ENCODE measurements at regions not wholly inside any gene's neighbourhood (a gene's known extent, or its start where the extent isn't known, plus 50 kb on each side); places are given as distances from the start of the nearest gene placed in this dataset.

DNA sequence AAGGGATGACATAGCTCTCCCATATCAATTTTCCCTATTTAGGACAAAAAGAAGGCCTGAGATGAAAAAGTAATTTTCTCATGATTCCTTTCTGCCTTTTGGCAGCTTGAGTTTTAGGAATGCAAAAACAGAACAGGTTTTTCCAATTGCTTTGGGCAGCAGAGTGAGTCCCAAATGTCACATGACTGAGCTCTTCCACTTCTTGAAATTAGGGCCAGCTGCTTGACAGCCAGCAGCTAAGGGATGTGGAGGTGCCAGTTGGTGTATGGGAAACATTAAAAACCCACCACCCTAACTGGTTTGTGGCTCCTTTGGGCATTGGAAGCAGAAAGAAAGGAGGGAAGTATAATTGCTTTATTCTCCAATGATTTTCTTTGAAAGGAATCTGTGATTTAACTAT, 133.8 kb upstream of the FAM20A start:
- Histone ChIP-seq H3K27ac (ENCODE audit: low read length) (no peak overlapping the region), H3K36me3 (ENCODE audit: control insufficient read depth in 1 of 2, insufficient read depth in 2 of 2, low read length in 2 of 2) (no peaks in the 10 kb centered on the region), H3K9me3 (ENCODE audit: control insufficient read depth in 1 of 2, low read length in 2 of 2) (no peaks in the 10 kb centered on the region), H3K27me3 (ENCODE audit: low read depth, low read length) (no peaks in the 10 kb centered on the region), H3K4me1 (ENCODE audit: control insufficient read depth in 1 of 2, insufficient read depth in 2 of 2, low read length in 2 of 2) (peaks cover 0 to 8% of the 10 kb centered on the region in 2 donors), H3K4me3 (ENCODE audit: low read depth in 1 of 2, low read length in 2 of 2) (no peak overlapping the region)

GRCh38 chr17:68734187-68734900, 133.2 kb upstream of the FAM20A start:
- Histone ChIP-seq H3K4me3 (ENCODE audit: low read depth in 1 of 2, low read length in 2 of 2) (no peak overlapping the region), H3K9me3 (ENCODE audit: control insufficient read depth in 1 of 2, low read length in 2 of 2) (no peaks in the 10 kb centered on the region), H3K27ac (ENCODE audit: low read length) (no peak overlapping the region), H3K27me3 (ENCODE audit: low read depth, low read length) (no peaks in the 10 kb centered on the region), H3K36me3 (ENCODE audit: control insufficient read depth in 1 of 2, insufficient read depth in 2 of 2, low read length in 2 of 2) (no peaks in the 10 kb centered on the region), H3K4me1 (ENCODE audit: control insufficient read depth in 1 of 2, insufficient read depth in 2 of 2, low read length in 2 of 2) (peaks cover 0 to 8% of the 10 kb centered on the region in 2 donors)

- Histone ChIP-seq H3K36me3 (ENCODE audit: control insufficient read depth in 1 of 2, insufficient read depth in 2 of 2, low read length in 2 of 2) (no peaks in the 10 kb centered on the region), H3K4me3 (ENCODE audit: low read depth in 1 of 2, low read length in 2 of 2) (no peak overlapping the region), H3K27me3 (ENCODE audit: low read depth, low read length) (no peaks in the 10 kb centered on the region), H3K4me1 (ENCODE audit: control insufficient read depth in 1 of 2, insufficient read depth in 2 of 2, low read length in 2 of 2) (peaks cover 0 to 8% of the 10 kb centered on the region in 2 donors), H3K9me3 (ENCODE audit: control insufficient read depth in 1 of 2, low read length in 2 of 2) (no peaks in the 10 kb centered on the region), H3K27ac (ENCODE audit: low read length) (no peak overlapping the region)
Observed at GRCh38 chr17:68733241-68734176, 132.3 kb upstream of the FAM20A start.

DNA sequence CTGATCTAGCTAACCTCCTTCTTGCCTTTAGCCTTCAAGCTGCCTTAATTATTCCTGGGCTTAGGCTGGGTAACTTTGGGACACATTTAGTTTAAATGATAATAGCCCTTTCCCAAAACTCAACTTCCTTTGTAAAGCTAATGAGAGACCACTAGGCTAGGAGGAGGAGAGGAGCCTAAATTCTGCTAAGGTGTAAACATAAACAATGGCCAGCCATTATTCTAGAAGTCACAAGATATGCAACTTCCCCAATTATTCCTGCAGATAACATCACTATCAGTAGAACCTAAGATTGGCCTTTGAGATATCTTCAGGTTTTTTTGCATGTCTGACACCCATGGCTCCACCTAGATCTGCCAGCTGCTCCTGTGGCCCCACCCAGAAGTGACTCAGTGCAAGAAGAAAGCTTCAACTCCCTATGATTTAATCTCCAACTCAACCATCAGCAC, 131.2 kb upstream of the FAM20A start:
- Histone ChIP-seq H3K36me3 (ENCODE audit: control insufficient read depth in 1 of 2, insufficient read depth in 2 of 2, low read length in 2 of 2) (no peaks in the 10 kb centered on the region), H3K4me1 (ENCODE audit: control insufficient read depth in 1 of 2, insufficient read depth in 2 of 2, low read length in 2 of 2) (peaks cover 0 to 8% of the 10 kb centered on the region in 2 donors), H3K9me3 (ENCODE audit: control insufficient read depth in 1 of 2, low read length in 2 of 2) (no peaks in the 10 kb centered on the region), H3K4me3 (ENCODE audit: low read depth in 1 of 2, low read length in 2 of 2) (no peak overlapping the region), H3K27ac (ENCODE audit: low read length) (no peak overlapping the region), H3K27me3 (ENCODE audit: low read depth, low read length) (no peaks in the 10 kb centered on the region)

DNA sequence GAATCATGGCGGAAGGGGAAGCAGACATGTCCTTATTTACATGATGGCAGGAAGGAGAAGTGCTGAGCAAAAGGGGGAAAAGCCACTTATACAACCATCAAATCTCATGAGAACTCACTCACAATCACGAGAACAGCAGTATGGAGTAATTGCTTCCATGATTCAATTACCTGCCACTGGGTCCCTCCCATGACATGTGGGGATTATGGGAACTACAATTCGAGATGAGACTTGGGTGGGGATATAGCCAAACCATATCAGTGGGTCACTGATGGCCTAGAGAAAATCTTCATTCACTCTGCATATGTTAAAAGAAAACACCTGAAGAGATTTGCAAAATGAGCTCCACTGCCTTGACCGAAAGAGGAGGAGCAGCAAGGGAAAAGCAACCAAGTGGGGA, 130.3 kb upstream of the FAM20A start:
- Histone ChIP-seq H3K4me3 (ENCODE audit: low read depth in 1 of 2, low read length in 2 of 2) (no peak overlapping the region), H3K27me3 (ENCODE audit: low read depth, low read length) (no peaks in the 10 kb centered on the region), H3K36me3 (ENCODE audit: control insufficient read depth in 1 of 2, insufficient read depth in 2 of 2, low read length in 2 of 2) (no peaks in the 10 kb centered on the region), H3K27ac (ENCODE audit: low read length) (no peak overlapping the region), H3K4me1 (ENCODE audit: control insufficient read depth in 1 of 2, insufficient read depth in 2 of 2, low read length in 2 of 2) (peaks cover 0 to 8% of the 10 kb centered on the region in 2 donors), H3K9me3 (ENCODE audit: control insufficient read depth in 1 of 2, low read length in 2 of 2) (no peaks in the 10 kb centered on the region)

DNA sequence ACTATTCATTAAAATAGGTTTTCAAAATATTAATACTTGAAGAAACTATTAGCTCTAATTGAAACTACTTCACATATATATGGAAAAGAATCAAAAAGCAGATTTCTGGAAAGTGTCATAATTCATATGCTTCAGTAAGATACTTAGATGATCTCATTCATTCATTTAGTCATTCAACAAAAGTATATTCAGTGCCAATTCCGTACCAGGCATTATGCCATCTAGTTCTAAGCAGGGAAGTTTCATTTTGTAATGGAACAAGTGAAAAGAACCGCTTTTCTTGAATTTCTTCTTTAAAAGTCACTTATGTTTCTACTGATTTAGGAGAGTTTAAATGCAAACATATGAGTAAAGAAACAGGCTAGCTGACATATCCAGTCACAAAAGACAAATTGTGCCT, 118.3 kb upstream of the FAM20A start:
- H3K36me3 ChIP-seq (ENCODE audit: control insufficient read depth in 1 of 2, insufficient read depth in 2 of 2, low read length in 2 of 2): no peaks in the 10 kb centered on the region
- no peaks in the 10 kb centered on the region for H3K27me3 ChIP-seq (ENCODE audit: low read depth, low read length)
- no peaks in the 10 kb centered on the region for H3K4me1 ChIP-seq (ENCODE audit: control insufficient read depth in 1 of 2, insufficient read depth in 2 of 2, low read length in 2 of 2)
- H3K9me3 ChIP-seq (ENCODE audit: control insufficient read depth in 1 of 2, low read length in 2 of 2): no peaks in the 10 kb centered on the region
- no peak overlapping the region for H3K27ac ChIP-seq (ENCODE audit: low read length)
- no peak overlapping the region for H3K4me3 ChIP-seq (ENCODE audit: low read depth in 1 of 2, low read length in 2 of 2)

GRCh38 chr17:68718926-68719325, 117.8 kb upstream of the FAM20A start:
- Histone ChIP-seq H3K36me3 (ENCODE audit: control insufficient read depth in 1 of 2, insufficient read depth in 2 of 2, low read length in 2 of 2) (no peaks in the 10 kb centered on the region), H3K27ac (ENCODE audit: low read length) (no peak overlapping the region), H3K27me3 (ENCODE audit: low read depth, low read length) (no peaks in the 10 kb centered on the region), H3K4me1 (ENCODE audit: control insufficient read depth in 1 of 2, insufficient read depth in 2 of 2, low read length in 2 of 2) (no peaks in the 10 kb centered on the region), H3K4me3 (ENCODE audit: low read depth in 1 of 2, low read length in 2 of 2) (no peak overlapping the region), H3K9me3 (ENCODE audit: control insufficient read depth in 1 of 2, low read length in 2 of 2) (no peaks in the 10 kb centered on the region)

GRCh38 chr17:68718465-68718864, 117.3 kb upstream of the FAM20A start:
- H3K36me3 ChIP-seq (ENCODE audit: control insufficient read depth in 1 of 2, insufficient read depth in 2 of 2, low read length in 2 of 2): no peaks in the 10 kb centered on the region
- H3K4me1 ChIP-seq (ENCODE audit: control insufficient read depth in 1 of 2, insufficient read depth in 2 of 2, low read length in 2 of 2): no peaks in the 10 kb centered on the region
- H3K4me3 ChIP-seq (ENCODE audit: low read depth in 1 of 2, low read length in 2 of 2): no peak overlapping the region
- H3K27ac ChIP-seq (ENCODE audit: low read length): no peak overlapping the region
- H3K9me3 ChIP-seq (ENCODE audit: control insufficient read depth in 1 of 2, low read length in 2 of 2): no peaks in the 10 kb centered on the region
- no peaks in the 10 kb centered on the region for H3K27me3 ChIP-seq (ENCODE audit: low read depth, low read length)

DNA sequence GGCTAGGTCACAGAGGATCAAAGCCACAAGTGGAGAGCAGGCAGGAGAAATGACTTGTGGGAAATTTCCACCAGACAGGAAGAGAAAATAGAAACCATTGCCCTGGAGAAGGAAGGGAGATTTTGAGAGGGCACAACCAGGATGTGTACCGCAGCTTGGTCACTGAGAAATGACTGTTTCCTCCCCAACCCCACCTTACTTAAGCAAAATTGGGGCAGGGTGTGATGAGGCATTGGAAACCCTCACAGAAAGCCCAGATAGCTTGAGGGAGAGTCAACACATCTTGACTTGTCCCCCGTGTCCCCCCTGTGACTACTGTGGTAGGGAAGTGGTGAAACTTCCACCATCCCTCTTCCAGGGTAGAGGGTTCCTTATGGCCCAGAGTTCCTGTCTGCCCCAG, 113.5 kb upstream of the FAM20A start:
- Histone ChIP-seq H3K36me3 (ENCODE audit: control insufficient read depth in 1 of 2, insufficient read depth in 2 of 2, low read length in 2 of 2) (no peaks in the 10 kb centered on the region), H3K4me1 (ENCODE audit: control insufficient read depth in 1 of 2, insufficient read depth in 2 of 2, low read length in 2 of 2) (no peaks in the 10 kb centered on the region), H3K9me3 (ENCODE audit: control insufficient read depth in 1 of 2, low read length in 2 of 2) (no peaks in the 10 kb centered on the region), H3K27me3 (ENCODE audit: low read depth, low read length) (no peaks in the 10 kb centered on the region), H3K27ac (ENCODE audit: low read length) (no peak overlapping the region), H3K4me3 (ENCODE audit: low read depth in 1 of 2, low read length in 2 of 2) (no peak overlapping the region)

DNA sequence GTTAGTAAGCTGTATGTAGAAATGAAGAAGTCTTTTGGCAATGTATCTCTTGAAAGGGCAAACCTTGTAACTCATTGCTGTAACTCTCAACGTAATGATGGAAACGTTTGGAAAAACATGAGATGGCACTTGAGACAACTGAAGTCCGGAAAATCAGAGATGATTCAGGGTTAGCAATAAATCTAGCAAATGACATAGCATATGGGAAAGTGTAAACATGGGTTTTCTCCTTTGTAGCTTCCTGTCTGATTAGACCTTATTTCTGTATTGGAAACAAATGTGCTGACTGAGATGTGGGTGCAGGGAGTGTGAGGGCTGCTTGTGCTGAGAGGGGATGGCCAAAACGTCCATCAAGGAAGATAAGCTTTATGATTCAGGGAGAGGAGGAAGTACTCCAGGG, 110.7 kb upstream of the FAM20A start:
- no peaks in the 10 kb centered on the region for H3K36me3 ChIP-seq (ENCODE audit: control insufficient read depth in 1 of 2, insufficient read depth in 2 of 2, low read length in 2 of 2)
- H3K27ac ChIP-seq (ENCODE audit: low read length): no peak overlapping the region
- H3K9me3 ChIP-seq (ENCODE audit: control insufficient read depth in 1 of 2, low read length in 2 of 2): no peaks in the 10 kb centered on the region
- H3K4me3 ChIP-seq (ENCODE audit: low read depth in 1 of 2, low read length in 2 of 2): no peak overlapping the region
- H3K27me3 ChIP-seq (ENCODE audit: low read depth, low read length): no peaks in the 10 kb centered on the region
- H3K4me1 ChIP-seq (ENCODE audit: control insufficient read depth in 1 of 2, insufficient read depth in 2 of 2, low read length in 2 of 2): no peaks in the 10 kb centered on the region

- H3K27ac ChIP-seq (ENCODE audit: low read length): no peak overlapping the region
- no peak overlapping the region for H3K4me3 ChIP-seq (ENCODE audit: low read depth in 1 of 2, low read length in 2 of 2)
- no peaks in the 10 kb centered on the region for H3K4me1 ChIP-seq (ENCODE audit: control insufficient read depth in 1 of 2, insufficient read depth in 2 of 2, low read length in 2 of 2)
- no peaks in the 10 kb centered on the region for H3K27me3 ChIP-seq (ENCODE audit: low read depth, low read length)
- H3K9me3 ChIP-seq (ENCODE audit: control insufficient read depth in 1 of 2, low read length in 2 of 2): no peaks in the 10 kb centered on the region
- no peaks in the 10 kb centered on the region for H3K36me3 ChIP-seq (ENCODE audit: control insufficient read depth in 1 of 2, insufficient read depth in 2 of 2, low read length in 2 of 2)
Observed at GRCh38 chr17:68710976-68711375, 109.8 kb upstream of the FAM20A start.
